T47D (cell line): ENCODE measurements at regions not wholly inside any gene's neighbourhood (a gene's known extent, or its start where the extent isn't known, plus 50 kb on each side); places are given as distances from the start of the nearest gene placed in this dataset.

Experiments used
- DNase-seq, 2 experiments: peaks; one replicate each; pipeline versions ENCODE4 v3.0.0 to v3.0.0-alpha.2; 2011 to 2012; ENCODE audit warnings: low read depth in 1 of 2, low spot score in 1 of 2
- JUND ChIP-seq: IDR thresholded peaks from 2 replicates; pipeline ENCODE4 v1.6.1; 2012; ENCODE audit warnings: low read depth
- in situ Hi-C: cut with HindIII; loops from 2 replicates; pipeline ENCODE4 v1.10.0; 2016; ENCODE audit warnings: low sequenced_read_pairs, low pct_unique_long_range_greater_than_20kb

DNA sequence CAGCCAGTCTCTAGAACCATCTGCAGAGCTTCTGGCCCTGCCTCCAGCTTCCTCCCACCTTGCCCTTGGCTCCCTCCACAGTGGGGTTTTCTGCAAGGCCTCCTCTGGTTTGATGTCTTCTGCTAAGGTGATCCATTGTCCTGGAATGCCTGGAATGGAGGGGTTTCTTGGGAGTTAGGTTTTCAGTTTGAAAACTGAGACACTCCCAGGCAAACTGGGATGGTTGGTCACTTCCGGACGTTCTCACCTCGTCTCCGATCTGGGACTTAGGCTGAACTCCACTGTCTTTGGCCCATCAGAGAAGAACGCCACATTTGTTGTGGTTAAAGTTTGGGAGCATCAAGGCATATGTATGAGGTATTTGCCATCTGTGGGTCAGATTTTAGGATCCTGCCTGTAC is 77.4 kb upstream of the KLHL25 start:
- no peak for DNase-seq
- TF ChIP-seq JUND: no peak
- in situ Hi-C loops: no loop called here

DNA sequence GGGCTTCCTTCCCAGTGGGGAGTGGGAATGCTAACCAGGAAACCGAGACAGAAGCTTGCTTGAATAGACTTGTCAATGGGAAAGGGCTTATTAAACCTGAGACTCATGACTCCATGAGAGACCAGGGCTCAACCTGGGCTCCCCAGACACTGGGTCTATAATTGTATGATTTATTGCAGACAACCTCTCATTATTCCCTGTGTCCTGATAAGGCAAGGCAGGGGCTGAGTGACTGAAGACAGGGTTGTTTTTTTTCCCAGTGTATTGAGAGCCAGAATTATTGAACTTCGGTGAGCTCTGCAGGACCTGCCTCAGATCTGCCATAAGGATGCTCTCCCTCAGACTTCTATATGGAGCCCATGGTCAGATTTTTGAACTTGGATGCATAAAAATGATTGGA is 79.5 kb upstream of the KLHL25 start:
- in situ Hi-C loops: no loop called here
- no peak for DNase-seq
- no peak for TF ChIP-seq JUND

DNA sequence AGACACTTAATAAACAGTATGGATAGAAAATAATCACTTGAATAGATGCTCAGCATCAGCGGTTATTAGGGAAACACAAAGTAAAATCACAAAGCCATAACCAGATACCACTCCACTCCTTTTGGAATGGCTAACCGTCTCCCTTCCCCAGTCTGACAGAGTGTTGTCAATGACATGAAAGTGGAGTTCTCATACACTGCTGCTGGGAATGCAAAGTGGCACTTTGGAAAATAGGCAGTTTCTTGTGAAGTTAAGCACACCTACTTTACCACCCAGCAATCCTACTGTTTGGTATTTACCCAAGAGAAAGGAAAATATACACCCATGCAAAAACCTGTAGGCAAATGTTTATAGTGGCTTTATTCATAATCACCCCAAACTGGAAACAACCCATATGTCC is 81.0 kb upstream of the KLHL25 start:
- in situ Hi-C loops: no loop called here
- TF ChIP-seq JUND: no peak
- no peak for DNase-seq

- peak in 1 of 2 experiments; percentile 80 for DNase-seq
- in situ Hi-C loops: no loop called here
- TF ChIP-seq JUND: no peak
Observed at GRCh38 chr15:85878828-85879225, 84.1 kb upstream of the KLHL25 start.

GRCh38 chr15:85879334-85880163 is 84.8 kb upstream of the KLHL25 start:
- DNase-seq: peak in 1 of 2 experiments; percentile 42

DNA sequence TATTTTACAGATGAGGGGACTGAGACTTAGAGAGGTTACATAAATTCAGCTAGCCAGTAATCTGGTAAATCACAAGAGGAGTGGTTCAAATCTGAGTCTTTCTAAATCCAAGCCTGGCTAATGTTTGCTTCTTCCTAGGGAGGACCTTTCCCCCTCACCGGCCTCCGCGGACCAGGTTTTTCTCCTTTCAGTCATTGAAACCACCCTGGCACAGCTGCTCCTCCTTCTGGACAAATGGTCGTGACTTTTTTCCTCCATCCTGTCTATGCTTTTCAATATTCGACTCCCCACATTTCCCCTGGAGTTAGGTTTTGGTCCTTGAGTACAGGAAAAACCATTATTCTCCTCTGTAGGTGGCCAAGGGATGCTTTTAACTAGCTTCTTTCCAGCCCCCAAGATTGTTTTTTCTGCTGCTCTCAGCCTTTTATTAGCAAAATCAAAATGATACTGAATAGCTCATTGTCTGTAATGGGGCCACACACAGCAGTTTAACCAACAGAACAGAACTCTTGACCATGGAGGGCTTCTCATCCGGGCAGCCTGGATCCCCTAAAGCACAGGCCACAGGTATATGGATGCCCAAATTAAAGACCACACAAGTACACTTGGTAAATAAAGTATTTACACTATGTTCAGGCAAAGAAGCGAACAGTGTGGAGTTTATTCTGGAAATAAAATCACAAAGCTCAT is 85.9 kb upstream of the KLHL25 start:
- in situ Hi-C loops: no loop called here
- TF ChIP-seq JUND: no peak
- DNase-seq: no peak

More at GRCh38 chr15:85879334-85880163, 84.8 kb upstream of the KLHL25 start:
- no peak for TF ChIP-seq JUND
- in situ Hi-C loops: no loop called here

GRCh38 chr15:85886309-85886811 is 91.6 kb upstream of the KLHL25 start:
- no peak for TF ChIP-seq JUND
- DNase-seq: no peak
- in situ Hi-C loops: no loop called here

- in situ Hi-C loops: no loop called here
- TF ChIP-seq JUND: no peak
- no peak for DNase-seq
Observed at GRCh38 chr15:85889956-85890619, 95.4 kb upstream of the KLHL25 start.

GRCh38 chr15:85890620-85890980 is 95.9 kb upstream of the KLHL25 start:
- in situ Hi-C loops: no loop called here
- no peak for TF ChIP-seq JUND
- no peak for DNase-seq

DNA sequence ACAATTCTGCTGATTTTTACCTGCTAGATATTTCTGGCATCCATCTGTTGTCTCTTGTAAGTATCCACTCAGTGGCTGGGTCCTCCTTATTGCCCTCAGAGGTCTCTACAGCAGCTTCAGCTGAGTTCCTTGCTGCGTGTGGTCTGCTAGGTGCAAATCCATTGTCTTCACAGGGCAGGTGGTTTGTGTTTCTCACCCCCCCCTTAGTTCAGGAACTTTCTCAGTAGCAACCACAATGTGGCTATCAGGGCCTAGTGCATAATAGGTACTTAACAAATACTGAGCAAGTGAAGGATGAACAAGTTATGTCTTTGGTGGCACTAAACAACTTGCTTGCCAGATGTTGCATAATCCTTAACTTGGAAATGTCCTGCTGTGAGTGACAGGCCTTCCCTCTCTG is 96.7 kb upstream of the KLHL25 start:
- TF ChIP-seq JUND: no peak
- in situ Hi-C loops: no loop called here
- no peak for DNase-seq

- DNase-seq: no peak
- in situ Hi-C loops: no loop called here
- no peak for TF ChIP-seq JUND
Observed at GRCh38 chr15:85892232-85892631, 97.5 kb upstream of the KLHL25 start.

DNA sequence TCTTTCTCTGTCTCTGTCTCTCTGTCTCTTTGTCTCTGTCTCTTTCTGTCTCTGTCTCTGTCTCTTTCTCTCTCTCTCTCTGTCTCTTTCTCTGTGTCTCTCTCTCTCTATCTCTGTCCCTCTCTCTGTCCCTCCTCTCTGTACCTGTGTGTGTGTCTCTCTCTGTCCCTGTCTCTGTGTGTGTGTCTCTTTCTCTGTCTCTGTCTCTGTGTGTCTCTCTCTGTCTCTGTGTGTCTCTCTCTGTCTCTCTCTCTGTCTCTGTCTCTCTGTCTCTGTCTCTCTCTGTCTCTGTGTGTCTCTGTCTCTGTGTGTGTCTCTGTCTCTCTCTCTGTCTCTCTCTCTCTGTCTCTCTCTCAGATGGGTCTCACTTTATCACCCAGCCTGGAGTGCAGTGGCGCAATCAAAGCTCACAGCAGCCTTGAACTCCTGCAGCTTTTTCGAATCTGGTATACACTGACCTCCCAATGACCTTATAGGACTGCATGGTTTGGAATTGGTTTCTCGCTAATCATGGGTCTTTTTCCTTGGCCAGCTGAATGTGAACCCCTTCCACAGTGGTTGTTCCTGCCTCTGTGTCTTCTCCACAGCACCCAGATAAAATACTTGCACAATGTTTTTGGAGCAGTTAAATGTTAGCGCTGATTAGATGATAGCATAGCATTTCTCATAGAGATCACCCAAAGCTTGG is 102.6 kb upstream of the KLHL25 start:
- in situ Hi-C loops: no loop called here
- no peak for TF ChIP-seq JUND
- DNase-seq: no peak
